ENCODE measurements at regions not wholly inside any gene's neighbourhood (a gene's known extent, or its start where the extent isn't known, plus 50 kb on each side); places are given as distances from the start of the nearest gene placed in this dataset.

DNA sequence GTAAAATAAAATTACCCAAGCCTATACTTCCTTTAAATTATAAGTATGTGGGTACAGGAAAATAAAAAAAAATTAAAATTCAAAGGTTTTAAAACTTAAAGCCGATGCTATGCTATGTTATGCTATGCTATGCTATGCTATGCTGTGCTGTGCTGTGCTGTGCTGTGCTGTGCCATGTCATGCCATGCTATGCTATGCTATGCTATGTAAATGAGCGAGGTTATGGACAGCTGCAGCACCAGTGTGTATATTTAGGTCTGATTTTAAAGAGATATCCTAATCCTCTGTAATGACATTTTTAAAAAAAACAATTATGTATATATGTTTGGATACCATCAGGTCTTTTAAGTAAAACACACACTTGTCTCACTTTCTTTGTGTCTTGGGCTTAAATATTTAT is 1822.0 kb upstream of the SEL1L start (continued):
- TF ChIP-seq, protein P1, sequence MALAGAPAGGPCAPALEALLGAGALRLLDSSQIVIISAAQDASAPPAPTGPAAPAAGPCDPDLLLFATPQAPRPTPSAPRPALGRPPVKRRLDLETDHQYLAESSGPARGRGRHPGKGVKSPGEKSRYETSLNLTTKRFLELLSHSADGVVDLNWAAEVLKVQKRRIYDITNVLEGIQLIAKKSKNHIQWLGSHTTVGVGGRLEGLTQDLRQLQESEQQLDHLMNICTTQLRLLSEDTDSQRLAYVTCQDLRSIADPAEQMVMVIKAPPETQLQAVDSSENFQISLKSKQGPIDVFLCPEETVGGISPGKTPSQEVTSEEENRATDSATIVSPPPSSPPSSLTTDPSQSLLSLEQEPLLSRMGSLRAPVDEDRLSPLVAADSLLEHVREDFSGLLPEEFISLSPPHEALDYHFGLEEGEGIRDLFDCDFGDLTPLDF (CRISPR knock-in tag; IDR thresholded peaks at IDR 0.05) = no peak
- TF ChIP-seq GRHL2 (CRISPR knock-in tag; IDR thresholded peaks at IDR 0.05; ENCODE audit: insufficient replicate concordance, severe bottlenecking) = no peak
- no peak for TF ChIP-seq FOXP1 (CRISPR knock-in tag; IDR thresholded peaks at IDR 0.05; ENCODE audit: borderline replicate concordance)
- TF ChIP-seq ZNF138 (CRISPR knock-in tag; conservative IDR thresholded peaks at IDR 0.05) = no peak
- TF ChIP-seq NR3C1 (CRISPR knock-in tag; conservative IDR thresholded peaks at IDR 0.05; ENCODE audit: low read depth) = no peak
- no peak for TF ChIP-seq FOXK1 (CRISPR knock-in tag; IDR thresholded peaks at IDR 0.05)
- TF ChIP-seq EMX1 (CRISPR knock-in tag; IDR thresholded peaks at IDR 0.05) = no peak
- no peak for TF ChIP-seq ESRRA (CRISPR knock-in tag; IDR thresholded peaks at IDR 0.05; ENCODE audit: borderline replicate concordance)

DNA sequence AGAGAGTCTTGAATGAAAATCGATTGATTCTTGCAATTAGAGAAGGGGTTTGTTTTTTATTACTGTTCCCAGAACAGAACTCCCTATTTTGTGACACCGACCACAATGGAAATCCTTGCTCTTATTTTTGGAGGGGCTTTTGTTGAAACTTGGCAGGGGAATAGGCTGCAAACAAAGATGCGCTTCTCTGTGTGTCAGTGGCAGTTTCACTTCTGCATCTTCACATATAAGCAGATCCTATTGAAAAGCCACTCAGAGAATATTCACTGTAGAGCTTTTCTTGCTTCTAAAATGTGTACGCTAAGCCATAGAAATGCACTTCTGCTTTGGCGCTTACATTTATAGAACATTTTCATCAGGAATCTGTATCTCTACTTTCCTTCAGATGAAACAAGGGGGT is 1822.4 kb upstream of the SEL1L start:
- no peaks in the 10 kb centered on the region for H3K4me1 Mint-ChIP-seq
- no peak overlapping the region for H3K4me3 Mint-ChIP-seq
- H3K36me3 Mint-ChIP-seq = no peaks in the 10 kb centered on the region
- ATAC-seq (no peak), DNase-seq (ENCODE audit: low spot score) (no peak)
- no peaks in the 10 kb centered on the region for H3K9me3 Mint-ChIP-seq
- POLR2A ChIA-PET = no interaction called here
- TF ChIP-seq ZBTB43 (CRISPR knock-in tag; IDR thresholded peaks at IDR 0.05) (no peak), NR1H2 (CRISPR knock-in tag; IDR thresholded peaks at IDR 0.05) (no peak), FOXP1 (CRISPR knock-in tag; IDR thresholded peaks at IDR 0.05; ENCODE audit: borderline replicate concordance) (no peak), ZNF416 (CRISPR knock-in tag; IDR thresholded peaks at IDR 0.05) (no peak), HMGA2 (CRISPR knock-in tag; IDR thresholded peaks at IDR 0.05) (no peak), ESRRA (CRISPR knock-in tag; IDR thresholded peaks at IDR 0.05; ENCODE audit: borderline replicate concordance) (no peak)
- TF ChIP-seq, protein P2, sequence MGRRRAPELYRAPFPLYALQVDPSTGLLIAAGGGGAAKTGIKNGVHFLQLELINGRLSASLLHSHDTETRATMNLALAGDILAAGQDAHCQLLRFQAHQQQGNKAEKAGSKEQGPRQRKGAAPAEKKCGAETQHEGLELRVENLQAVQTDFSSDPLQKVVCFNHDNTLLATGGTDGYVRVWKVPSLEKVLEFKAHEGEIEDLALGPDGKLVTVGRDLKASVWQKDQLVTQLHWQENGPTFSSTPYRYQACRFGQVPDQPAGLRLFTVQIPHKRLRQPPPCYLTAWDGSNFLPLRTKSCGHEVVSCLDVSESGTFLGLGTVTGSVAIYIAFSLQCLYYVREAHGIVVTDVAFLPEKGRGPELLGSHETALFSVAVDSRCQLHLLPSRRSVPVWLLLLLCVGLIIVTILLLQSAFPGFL (CRISPR knock-in tag; IDR thresholded peaks at IDR 0.05; ENCODE audit: borderline replicate concordance) = no peak
- TF ChIP-seq, protein P3, sequence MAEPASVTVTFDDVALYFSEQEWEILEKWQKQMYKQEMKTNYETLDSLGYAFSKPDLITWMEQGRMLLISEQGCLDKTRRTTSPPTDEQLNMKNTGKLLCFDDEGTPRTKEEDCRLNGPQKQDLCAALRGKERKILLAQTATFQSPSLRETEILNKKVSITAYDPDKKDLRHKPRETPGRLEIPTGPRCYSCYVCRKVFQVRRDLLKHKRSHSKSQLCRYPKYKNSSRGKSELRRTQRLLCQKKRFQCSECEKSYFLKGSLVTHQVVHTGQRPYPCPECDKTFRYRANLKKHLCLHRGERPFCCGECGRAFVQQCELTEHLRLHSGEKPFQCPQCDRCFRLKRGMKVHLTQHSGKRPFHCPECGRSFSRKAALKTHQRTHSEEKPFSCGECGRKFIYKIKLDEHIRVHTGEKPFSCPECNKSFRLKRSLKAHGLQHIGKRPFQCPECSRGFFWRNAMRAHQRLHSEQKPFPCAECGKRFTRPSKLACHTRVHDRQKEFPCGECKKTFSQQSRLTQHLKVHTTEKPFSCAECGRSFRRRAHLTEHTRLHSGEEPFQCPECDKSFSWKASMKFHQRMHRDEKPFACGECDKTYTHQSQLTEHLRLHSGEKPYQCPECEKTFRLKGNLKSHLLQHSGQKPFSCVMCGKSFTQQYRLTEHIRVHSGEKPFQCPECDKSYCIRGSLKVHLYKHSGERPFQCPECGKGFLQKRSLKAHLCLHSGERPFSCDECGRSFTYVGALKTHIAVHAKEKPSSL (CRISPR knock-in tag; conservative IDR thresholded peaks at IDR 0.05) = no peak
- H3K27me3 Mint-ChIP-seq (ENCODE audit: low read depth) = no peaks in the 10 kb centered on the region
- CTCF ChIA-PET = interaction anchor here (1.4 kb wide), 1 partner anchor 55 kb away, joined by 3 read pairs; no protein-coding TSS in a partner anchor
- H3K27ac Mint-ChIP-seq = no peak overlapping the region

DNA sequence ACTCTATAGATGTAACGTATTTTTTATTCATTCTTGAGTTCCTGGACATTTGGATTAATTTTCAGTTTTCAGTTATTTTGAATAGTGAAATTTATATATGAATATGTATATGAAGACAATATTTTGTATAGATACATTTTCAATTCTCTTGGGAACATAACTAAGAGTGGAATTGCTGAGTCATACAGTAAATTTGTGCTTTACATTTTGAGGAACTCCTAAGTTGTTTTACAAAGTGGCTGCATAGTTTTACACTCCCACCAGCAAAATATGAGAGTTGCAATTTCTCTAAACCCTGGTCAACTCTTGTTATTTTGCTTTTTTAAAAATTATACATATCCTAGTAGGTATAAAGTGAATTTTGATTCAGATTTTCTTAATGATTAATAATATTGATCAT is 1838.6 kb upstream of the SEL1L start:
- ChIA-PET POLR2A (no interaction called here), CTCF (no interaction called here)
- H3K27ac Mint-ChIP-seq = no peak overlapping the region

More for the DNA sequence above, 1838.6 kb upstream of the SEL1L start:
- H3K9me3 Mint-ChIP-seq = no peaks in the 10 kb centered on the region
- ATAC-seq (no peak), DNase-seq (ENCODE audit: low spot score) (no peak)
- no peaks in the 10 kb centered on the region for H3K27me3 Mint-ChIP-seq (ENCODE audit: low read depth)
- H3K36me3 Mint-ChIP-seq = no peaks in the 10 kb centered on the region
- no peak overlapping the region for H3K4me3 Mint-ChIP-seq
- H3K4me1 Mint-ChIP-seq = peaks cover 11% of the 10 kb centered on the region
- no peak for TF ChIP-seq FOXP4 (CRISPR knock-in tag; IDR thresholded peaks at IDR 0.05)
- no peak for TF ChIP-seq ZNF416 (CRISPR knock-in tag; IDR thresholded peaks at IDR 0.05)
- TF ChIP-seq TCF7 (CRISPR knock-in tag; IDR thresholded peaks at IDR 0.05; ENCODE audit: low read depth) = no peak
- TF ChIP-seq JUN (CRISPR knock-in tag; IDR thresholded peaks at IDR 0.05) = no peak
- TF ChIP-seq CREB1 (CRISPR knock-in tag; IDR thresholded peaks at IDR 0.05) = no peak
- TF ChIP-seq SP1 (CRISPR knock-in tag; conservative IDR thresholded peaks at IDR 0.05) = no peak
- TF ChIP-seq ZNF232 (CRISPR knock-in tag; IDR thresholded peaks at IDR 0.05) = no peak
- no peak for TF ChIP-seq HMGXB4 (CRISPR knock-in tag; IDR thresholded peaks at IDR 0.05)

Data from WTC11 (cell line).